ENCODE measurements at regions not wholly inside any gene's neighbourhood (a gene's known extent, or its start where the extent isn't known, plus 50 kb on each side); places are given as distances from the start of the nearest gene placed in this dataset.

GRCh38 chr2:150028322-150028721 is 440.7 kb upstream of the MMADHC start:
- TF ChIP-seq CTCF (conservative IDR thresholded peaks at IDR 0.05; ENCODE audit: low read length) (no peak), EZH2phosphoT487 (IDR thresholded peaks at IDR 0.05; ENCODE audit: borderline replicate concordance) (no peak)

Data from Loucy (cell line).